Eye (tissue), 1 donor: ENCODE measurements at regions not wholly inside any gene's neighbourhood (a gene's known extent, or its start where the extent isn't known, plus 50 kb on each side); places are given as distances from the start of the nearest gene placed in this dataset.
"Not testable (repeated sequence)": the region's sequence is repeated elsewhere in the genome, so short reads cannot be mapped to it uniquely, and the experiment has no call there.

Source experiments
- DNase-seq: peaks from one replicate; pipeline ENCODE4 v3.0.0-alpha.2; 2015

DNA sequence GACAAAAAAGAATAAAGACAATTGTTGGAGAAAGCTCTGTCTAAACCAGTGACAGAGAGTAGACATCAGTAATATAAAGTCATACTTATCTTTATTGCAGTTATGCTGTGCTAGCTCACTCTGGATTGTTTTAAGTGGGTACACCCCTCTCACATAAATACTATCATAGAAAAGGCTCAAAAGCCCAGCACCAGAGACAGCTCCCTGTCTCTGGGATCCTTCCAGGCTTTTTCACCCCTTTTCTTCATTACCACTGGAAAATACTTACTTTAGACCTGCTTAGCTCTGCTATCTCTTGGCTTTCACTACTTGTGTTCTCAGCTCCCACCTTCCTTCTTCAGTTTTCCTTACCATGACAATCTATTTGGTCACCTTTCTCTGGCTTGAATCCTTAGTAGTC lies 259.1 kb upstream of the MINDY3 start:
- peak; percentile 5 for DNase-seq

DNA sequence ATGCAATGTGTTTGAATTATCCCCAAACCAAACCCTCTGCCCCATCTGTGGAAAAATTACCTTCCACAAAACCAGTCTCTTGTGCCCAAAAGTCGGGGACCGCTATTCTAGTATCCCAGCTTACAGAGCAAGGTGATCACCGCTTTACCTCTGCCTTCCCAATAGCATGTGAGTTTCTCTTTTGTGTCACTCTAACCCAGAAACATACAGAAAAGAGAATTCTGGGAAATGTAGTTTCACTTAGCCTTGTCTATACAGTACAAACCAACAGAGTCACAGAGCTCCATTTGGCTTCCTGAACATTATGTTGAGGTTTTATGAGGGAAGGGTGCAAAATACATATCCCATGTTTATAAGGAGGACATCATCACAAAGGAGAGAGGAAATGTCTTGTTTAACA lies 260.3 kb upstream of the MINDY3 start:
- no peak for DNase-seq

DNA sequence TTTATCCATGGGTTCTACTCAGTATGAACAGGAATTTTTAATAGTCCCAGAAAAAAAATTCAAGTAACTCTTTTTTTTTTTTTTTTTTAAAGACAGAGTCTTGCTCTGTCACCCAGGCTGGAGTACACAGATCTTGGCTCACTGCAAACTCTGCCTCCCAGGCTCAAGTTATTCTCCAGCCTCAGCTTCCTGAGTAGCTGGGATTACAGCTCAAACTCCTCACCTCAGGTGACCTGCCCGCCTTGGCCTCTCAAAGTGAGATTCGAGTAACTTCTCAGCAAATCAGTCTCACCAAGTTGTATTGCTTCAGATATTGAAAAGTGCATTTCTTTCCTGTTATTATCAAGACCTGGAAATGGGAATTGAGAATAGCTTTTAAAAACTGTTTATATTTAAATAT lies 281.2 kb upstream of the MINDY3 start:
- no peak for DNase-seq

DNA sequence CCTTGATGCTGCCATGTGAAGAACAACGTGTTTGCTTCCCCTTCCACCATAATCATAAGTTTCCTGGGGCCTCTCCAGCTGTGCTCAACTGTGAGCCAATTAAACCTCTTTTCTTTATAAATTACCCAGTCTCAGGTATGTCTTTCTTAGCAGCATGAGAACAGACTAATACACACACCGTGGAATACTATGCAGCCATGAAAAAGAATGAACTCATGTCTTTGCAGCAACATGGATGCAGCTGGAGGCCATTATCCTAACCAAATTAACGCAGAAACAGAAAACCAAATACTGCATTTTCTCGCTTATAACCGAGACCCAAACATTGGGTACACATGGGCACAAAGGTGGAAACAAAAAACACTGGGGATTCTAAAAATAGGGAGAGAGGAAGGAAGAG lies 286.7 kb upstream of the MINDY3 start:
- DNase-seq = no peak

DNA sequence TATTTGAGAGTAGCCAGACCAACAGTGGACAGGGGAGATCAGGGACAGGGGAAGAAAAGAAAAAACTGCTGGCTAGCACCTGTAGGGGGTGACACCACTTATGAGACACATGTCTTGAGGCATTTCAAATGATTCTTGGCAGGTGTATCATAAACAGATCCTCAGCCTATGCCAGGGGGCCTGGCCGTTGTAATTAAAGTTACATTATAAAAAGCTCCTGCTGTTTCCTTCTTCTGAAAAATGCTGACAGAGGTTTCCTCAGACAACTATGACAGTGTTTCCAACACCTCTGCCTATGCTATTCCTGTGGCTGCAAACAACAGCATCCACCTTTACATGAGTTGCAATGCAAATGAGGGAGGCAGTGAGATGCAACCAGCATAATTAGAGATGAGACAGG lies 281.0 kb upstream of the PTER start:
- DNase-seq = no peak

DNA sequence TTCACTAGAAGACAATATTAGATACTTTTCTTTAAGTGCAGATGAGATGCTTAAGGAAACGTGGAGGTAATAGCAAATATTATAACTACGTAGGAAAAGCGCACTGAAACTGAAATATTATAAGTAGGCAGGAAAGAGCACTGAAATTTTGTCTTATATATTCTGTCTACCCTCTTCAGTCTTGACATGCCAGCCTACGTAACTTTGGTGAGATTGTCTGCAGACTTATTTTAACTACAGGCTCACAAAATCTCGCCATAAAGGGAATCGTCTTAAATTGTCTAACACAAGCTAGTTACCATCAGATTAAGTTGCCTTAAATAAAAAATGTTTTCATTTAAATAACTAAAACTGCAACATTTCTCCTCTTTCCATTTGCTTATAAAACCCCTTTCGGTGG lies 280.1 kb upstream of the PTER start:
- DNase-seq = no peak

DNA sequence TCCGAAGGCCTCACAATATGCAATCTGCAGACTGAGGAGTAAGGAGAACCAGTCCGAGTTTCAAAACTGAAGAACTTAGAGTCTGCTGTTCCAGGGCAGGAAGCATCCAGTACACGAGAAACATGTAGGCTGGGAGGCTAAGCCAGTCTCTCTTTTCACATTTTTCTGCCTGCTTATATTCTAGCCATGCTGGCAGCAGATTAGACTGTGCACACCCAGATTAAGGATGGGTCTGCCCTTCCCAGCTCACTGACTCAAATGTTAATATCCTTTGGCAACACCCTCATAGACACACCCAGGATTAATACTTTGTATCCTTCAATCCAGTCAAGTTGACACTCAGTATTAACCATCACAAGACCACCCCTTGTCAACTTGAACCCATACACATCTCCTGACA lies 271.7 kb upstream of the PTER start:
- not testable (repeated sequence) for DNase-seq

DNA sequence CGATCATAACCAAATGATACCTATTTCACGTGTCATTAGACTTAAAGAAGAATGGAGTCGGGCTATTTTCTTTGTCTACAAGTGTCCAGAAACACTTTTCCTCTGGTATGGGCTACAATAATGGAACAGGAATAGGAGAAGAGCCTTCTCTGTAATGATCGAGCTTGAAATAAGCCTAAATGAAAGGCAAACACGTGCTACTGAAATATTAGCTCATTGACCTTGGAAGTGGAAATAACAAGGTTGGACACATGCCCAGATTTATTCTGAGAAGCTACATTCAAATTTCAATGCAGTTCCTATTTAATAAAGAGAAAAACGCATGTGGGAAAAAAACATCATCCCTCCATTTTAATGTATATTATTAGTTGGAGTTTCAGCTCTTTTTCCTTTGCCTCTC lies 254.7 kb upstream of the PTER start:
- peak; percentile 42 for DNase-seq

DNA sequence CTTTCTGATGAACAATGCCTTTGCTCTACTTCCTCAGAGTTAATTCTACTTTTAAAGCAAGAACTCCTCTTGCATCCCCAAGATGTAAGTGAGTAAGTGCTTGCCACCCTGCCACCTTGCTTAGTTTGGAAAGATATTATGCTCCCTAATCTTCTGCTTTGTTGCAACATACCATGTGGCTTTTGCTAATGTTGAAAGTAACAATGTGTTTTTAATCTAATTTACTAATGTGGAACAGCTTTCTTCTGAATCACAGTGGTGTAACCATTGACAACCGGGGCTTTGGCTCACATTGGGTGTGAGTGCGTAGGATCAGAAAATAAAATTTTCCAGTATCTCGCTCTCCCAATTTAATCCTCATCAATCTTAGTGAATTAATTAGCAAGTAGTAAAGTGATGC lies 254.1 kb upstream of the PTER start:
- DNase-seq = peak; percentile 39

DNA sequence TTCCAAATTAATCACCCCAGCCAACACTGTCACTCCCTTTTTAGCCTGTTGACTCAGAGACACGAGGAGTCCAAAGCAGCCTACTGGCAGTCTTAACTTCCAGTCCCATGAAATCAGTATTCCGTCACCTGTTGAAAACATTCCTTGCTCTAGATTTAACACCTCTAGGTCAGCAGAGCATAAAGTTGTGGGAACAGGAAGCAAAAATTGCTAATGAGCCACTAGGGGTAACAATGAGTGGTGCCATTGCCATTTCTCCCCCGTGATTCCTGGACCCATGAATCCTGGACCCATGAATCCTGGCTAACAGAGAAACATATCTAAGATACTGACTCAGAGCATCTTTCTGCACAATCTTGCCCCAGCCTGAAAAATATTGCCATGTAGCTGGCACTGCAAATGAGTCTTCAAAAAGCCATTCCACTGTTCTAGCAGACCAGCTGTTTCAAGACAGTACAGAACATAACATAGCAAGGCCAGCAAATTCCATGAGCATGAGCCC lies 252.7 kb upstream of the PTER start:
- no peak for DNase-seq

DNA sequence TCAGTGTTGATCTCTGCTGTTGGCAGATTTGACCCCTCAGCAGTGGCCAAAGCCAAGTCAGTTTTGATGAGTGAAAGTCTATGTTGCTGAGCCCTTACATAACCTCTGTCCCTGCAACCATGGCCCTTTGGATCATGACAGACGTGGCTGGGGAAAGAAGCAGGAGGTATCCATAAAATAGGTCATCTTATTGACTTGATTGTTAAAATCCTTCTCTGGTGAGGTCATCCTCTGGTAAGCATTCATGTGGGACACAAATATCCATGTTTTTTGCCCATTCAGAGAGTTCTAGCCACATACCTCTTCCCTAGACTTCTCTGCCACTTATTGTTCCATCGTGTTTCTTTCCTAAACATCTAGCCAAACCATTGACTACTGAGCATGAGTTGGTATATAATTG lies 251.9 kb upstream of the PTER start:
- DNase-seq = no peak

DNA sequence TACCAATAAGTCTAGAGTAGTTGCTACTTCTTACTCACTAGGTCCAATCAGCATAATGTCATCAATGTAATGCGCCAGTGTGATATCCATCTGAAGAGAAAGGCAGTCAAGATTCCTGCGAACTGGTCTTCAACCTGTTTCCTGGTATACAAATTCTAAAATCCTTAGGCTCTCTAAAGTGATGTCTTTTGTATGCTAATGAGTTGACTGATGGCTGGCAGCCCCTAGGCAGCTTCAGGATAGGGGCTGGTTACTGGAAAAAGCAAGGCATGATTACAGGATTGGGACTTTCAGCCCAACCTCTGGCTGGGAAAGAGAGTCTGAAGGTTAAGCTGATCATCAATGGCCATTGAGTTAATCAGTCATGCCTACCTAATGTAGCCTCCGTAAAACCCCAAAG lies 250.2 kb upstream of the PTER start:
- DNase-seq = no peak

DNA sequence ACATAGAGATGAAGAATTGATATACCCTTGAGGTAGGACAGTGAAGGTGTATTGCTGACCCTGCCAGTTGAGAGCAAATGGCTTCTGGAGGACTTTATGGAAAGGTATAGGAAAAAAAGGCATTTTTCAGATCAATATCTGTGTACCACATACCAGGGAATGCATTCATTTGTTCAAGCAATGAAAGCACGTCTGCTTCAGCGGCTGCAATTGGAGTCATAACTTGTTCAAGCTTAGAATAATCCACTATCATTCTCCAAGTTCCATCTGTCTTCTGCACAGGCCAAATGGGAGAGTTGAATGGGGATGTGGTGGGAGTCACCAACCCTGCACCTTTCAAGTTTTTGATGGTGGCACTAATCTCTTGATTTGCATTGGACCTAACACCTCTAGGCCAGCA lies 249.6 kb upstream of the PTER start:
- no peak for DNase-seq

DNA sequence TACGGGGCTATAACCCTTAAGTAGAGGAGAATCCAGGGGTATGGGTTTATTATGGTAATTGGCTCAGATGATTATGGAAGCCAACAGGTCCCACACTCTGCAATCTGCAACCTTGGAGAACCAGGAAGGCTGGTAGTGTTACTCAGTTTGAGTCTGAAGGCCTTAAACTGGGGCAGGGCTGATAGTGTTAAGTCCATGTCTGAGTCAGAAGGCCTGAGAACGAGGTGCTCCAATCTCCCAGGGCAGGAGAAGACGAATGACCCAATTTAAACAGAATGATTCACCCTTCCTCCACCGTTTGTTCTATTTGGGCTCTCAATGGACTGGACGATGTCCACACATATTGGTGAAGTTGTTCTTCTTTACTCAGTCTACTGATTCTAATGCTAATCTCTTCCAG lies 244.5 kb upstream of the PTER start:
- DNase-seq = no peak

DNA sequence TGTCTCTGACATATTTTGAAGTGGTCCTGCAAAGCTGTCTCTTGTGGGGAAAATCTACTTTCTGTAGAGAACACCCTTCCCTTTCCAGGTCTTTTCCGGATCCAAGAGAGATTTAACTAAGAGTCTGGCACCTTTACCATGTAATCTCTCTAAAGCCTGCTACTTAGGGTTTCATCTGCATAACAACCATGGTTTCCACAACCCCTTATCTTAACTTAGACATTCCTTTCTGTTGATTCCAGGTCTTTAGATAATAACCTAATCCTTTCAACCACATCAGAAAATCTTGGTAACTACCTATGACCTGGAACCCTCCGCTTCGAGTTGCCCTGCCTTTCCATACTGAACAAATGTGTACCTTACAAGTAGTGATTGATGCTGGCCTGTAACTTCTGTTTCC lies 243.6 kb upstream of the PTER start:
- DNase-seq = no peak

DNA sequence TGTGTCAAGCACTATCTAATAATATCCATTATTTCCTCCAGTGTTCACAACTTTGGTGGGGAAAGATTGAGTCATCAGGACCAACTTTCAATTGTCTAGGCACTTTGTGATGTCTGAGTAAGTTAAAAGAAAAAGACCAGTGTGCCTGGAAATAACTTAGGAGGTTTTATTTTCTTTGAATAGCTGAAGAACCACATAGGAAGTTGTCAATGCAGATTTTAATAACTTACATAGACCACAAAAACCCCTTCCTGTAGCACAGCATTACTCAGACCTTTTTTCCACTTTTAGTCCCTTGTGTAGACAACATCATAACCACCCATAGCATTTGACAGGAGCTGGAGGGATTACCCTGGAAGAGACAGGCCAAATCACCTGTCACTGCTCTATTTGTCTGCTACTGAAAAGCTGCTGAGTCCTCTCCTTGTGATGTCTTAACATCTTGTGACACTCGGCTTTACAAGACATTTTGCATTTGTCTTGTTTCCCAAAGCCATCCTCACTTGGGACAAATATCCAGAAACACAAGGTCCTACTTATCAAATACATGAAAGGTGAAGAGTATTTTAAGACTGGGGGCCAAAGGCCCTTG lies 241.5 kb upstream of the PTER start:
- no peak for DNase-seq

DNA sequence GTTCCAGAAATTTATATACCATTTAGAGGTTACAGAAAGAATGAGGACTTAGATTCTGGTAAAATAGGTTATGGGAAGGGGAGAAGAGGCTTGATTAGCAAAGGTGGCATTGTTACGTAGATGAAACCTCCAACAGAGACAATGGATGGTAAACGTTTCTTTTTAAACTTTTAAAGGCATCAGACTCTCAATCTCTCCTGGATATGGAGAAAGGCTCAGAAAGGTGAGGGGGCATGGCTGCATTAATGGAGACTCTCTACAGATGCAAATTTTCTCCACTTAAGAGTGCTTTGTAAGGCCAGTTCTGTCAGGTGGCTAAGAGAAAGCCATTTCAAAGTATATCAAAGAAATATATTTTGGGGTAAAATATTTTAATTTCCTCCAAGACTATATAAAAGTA lies 240.9 kb upstream of the PTER start:
- DNase-seq = no peak

DNA sequence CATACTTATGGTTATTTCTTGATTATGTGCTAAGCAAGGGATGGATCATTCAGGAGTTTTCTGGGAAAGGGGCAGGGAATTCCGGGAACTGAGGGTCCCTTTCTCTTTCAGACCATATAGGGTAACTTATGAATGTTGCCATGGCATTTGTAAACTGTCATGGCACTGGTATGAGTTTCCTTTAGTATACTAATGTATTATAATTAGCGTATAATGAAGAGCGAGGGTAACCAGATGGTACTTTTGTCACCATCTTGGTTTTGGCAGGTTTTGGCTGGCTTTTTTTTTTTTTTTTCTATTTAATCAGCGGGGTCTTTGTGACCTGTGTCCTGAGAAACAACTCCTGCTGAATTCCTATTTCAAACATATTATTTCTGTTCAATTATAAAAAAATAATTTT lies 237.6 kb upstream of the PTER start:
- DNase-seq = no peak

DNA sequence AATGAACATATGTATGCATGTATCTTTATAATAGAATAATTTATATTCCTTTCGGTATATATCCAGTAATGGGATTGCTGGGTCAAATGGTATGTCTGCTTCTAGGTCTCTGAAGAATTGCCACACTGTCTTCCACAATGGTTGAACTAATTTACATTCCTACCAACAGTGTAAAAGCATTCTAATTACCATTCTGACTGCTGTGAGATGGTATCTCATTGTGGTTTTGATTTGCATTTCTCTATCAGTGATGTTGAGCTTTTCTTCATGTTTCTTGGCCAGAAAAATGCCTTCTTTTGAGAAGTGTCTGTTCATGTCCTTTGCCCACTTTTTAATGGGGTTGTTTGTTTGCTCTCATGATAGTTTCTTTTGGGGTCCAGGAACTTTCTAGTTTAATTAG lies 213.2 kb upstream of the PTER start:
- DNase-seq = not testable (repeated sequence)

DNA sequence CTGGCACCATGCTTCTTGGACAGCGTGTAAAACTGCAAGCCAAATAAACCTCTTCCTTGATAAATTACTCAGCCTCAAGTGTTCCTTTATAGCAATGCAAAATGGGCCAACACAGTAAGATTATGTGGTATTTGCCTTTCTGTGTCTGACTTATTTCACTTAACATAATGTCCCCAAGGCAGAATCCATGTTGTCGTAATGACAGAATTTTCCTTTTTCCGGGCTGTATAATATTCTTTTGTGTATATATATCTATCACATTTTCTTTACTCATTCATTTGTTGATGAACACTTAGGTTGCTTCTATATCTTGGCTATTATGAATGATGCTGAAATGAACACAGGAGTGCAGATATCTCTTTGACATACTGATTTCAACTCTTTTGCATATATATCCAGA lies 209.1 kb upstream of the PTER start:
- no peak for DNase-seq

DNA sequence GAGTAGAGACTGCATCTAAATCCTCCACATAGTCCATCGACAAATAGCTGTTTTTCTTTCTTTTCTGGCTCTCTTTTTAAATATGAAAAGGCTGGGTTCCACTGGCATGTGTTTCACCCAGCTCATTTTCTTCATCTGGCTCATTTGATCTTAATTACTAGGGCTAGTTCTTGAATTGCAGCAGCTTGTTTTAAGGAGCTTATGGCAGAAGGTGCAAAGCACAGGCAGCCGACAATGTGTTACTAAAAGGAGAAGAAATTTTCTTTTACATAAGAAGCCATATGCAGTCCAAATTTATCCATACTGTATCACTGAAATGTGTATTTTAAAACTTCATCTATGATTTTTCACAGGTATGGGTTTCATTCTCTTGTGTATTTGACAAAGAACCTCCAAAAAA lies 205.6 kb upstream of the PTER start:
- no peak for DNase-seq

DNA sequence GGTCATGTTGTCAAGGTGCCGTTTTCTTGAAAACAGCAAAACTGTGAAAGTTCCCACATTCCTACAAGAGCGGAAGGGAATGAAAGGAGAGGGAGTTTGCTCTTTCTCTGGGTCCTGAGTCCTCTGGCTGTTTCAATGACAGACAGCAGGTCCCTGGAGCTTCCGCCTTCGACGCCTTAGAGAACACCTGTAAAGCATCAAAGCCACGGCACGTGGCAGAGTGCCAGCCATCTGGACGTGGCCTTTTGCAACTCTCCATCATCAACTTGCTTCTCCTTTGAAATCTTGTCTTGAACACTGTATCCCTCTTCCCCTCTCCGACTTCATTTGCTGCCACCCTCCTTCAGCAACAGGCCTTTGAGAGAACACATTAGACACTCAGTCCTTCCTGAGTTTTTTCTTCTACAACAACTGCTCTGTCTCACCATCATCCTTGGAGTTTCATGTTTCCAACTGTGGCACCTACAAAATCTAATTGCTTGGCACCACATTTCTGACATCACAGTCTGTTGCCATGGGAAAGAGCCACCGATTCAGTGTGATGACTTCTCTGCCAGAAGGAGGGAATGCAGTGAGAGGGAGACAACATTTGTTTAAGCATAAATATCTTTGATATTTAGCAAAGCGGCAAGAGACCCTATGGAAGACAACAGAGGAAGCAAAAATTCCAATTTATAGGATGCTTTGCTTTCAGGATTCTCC lies 204.9 kb upstream of the PTER start:
- DNase-seq = no peak

DNA sequence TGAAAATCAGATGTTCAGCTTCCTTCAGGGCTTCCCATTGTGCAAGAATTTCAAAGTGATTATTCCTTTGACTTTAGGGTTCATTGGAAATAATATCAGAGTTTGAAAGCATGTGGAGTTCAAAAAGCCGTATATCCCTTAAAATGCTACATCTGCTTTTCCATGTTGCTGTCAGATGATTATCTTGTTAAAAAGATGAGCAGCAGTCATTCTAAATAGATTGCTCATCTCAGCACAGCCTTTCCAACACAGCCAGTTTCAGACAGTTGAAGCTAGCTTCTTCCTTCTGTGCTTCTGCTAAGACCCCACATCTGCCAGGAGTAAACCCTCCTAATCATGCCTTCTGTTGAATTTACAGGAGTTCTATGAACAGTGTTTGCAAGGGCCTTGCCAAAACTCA lies 204.4 kb upstream of the PTER start:
- no peak for DNase-seq

DNA sequence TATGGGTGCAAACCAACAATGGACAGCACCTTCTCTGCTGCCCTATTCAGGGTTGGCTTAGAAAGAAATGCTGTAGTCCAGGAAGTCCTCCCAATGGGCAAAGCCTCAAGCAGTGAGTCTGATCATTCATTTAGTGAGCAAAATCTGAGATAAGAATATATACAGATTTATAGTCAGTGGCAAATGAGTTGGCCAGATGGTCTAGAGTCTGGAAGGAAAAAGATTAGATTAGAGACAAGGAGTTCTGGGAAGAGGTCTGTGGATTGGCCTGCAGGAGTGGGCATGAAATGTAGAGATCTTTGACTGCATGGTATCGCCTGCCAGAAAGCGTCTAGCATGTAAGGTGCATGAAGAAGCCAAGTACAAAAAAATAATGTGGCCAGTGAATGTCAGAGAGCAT lies 201.9 kb upstream of the PTER start:
- DNase-seq = no peak

DNA sequence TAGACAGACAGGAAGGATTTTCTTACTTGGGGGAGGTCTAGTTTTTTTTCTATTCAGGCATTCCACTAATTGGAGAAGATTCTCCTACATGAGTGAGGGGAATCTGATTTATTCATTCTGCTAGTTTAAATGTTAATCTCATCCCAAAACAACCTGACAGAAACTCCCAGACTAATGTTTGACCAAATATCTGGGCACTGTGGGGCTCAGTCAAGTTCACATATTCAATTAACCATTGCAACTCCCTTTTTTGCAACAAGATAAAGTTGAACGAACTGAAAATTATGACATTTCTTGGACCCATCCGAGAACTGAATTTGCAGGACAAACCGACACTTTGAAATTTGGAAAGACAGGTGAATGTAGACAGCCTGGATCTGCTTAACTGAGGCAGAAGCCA lies 194.4 kb upstream of the PTER start:
- DNase-seq = no peak
